ENCODE measurements at regions not wholly inside any gene's neighbourhood (a gene's known extent, or its start where the extent isn't known, plus 50 kb on each side); places are given as distances from the start of the nearest gene placed in this dataset.

DNA sequence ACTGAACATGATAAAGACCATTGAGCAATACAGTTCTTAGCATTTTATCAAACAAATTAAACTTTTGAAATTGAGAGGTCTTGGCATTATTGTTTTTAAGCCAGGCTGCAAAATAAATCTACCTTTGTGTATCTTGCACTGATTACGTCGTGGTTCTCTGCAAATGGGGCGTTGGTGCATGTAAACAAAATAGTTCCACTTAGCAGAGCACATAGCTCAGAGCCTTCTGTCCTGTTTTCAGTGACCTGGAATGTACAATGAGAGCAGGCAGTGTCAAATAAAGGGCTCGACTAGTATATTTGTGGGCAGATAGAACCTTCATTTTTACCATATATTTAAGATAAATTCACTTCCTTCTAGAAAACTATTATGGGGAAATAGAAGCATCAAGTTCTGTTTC lies 333.9 kb upstream of the SMIM30 start:
- no peak for DNase-seq

DNA sequence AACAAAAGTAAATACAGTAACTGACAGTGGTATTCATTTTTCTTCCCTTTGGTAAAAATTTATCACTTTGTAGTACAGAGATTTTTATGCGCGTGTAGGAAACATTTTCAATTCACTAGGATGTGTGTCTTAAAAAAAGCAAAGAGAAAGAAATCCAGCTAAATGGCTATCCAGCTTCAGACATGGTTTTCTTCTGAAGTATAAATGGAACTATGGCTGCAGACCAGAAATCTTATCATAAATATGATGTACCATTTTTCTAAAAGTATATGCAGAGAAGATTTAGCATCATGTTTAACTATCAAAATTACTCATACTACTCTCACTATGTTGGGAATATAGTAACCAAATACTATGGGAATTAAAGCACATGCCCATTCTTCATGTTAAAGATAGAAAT lies 328.4 kb upstream of the SMIM30 start:
- DNase-seq = no peak

DNA sequence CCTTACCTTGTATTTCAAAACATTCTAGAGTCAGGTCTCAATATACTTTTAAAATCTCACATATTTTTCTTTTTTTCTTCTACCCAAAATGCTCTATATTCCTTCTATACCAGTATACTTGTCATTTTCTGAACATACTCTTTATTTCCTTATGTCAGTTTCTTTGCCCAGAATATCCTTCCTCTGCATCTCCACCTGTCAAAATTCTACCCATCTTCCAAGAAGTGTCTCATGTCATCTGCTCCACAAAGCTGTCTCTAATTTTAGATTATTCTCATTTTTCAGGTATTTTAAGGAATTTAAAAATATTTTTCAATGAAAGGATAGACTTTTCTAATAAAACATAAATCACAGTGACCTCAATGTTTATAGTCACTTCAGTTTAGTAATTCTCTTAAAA lies 328.0 kb upstream of the SMIM30 start:
- DNase-seq = no peak

DNA sequence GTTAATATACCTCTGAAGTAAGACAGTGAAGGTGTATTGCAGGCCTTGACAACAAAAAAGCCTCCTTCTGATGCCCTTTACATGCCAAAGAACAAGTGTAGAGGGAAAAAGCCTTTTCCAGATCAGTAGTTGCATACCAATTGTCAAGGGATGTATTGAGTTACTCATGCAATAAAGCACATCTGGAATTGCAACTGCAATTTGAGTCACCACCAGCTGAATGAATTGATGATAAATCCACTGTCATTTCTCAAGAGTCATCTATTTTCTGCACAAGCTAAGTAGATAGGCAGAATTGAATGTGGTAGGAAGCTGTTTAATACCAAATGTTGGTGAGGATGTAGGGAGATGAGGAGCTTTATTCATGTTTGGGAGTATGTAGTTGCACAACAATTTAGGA lies 325.9 kb upstream of the SMIM30 start:
- DNase-seq = no peak

DNA sequence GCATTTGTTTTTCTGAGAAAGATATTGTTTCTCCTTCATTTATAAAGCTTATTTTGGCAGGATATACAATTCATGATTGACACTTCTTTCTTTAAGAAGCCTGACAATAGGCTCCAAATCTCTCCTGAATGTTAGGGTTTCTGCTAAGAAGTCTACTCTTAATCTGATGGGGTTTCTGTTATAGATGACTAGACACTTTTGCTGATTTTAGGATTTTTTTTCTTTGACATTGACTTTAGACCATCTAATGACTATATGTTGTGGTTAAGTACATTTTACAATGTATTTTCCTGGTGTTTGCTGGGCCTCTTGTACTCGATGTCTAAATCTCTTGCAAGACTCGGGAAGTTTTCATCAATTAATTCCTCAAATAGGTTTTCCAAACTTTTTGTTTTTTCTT lies 321.8 kb upstream of the SMIM30 start:
- DNase-seq = no peak

DNA sequence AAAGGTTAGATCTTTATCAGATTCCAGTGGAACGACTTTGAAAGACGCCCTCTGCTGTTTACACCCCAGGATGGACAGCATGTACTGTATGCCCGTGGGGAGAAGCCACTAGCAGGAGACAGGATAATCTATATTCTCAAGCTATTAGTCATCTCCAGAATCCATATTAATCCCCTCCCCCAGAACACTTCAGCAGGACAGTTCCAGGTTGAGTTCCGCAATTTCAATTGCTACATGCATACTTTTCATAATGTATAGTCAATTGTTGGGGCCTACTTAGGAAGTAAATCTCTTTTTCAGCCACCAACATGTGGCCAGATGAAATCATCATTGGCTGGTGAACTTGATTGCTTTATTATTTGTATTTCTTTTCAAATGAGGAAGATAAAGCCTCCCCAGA lies 313.1 kb upstream of the SMIM30 start:
- DNase-seq = no peak

DNA sequence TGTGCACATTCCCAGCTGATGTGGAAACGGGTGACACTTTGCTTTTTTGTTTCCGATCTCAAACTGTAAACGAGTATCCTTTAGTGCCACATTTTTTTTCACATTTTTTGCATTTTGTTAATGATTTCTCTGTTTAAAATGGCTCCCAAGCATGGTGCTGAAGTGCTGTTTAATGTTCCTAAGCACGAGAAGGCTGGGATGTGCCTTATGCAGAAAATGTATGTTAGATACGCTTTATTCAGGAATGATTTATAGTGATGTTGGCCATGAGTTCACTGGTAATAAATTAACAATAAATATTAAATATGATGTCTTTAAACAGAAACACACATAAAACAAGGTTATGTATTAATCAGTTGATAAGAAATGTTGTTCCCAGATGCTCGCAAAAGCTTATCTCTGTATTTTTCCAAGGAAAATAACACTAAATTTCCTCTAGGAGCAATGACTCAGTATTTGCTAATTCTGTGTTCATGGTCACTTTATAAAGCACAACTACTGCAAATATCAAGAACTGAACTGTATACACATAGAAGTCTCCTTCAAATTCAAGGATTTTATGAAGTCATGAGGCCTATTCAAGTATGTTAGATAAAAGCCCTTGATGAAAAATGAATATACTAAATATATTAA lies 305.9 kb upstream of the SMIM30 start:
- DNase-seq = no peak

DNA sequence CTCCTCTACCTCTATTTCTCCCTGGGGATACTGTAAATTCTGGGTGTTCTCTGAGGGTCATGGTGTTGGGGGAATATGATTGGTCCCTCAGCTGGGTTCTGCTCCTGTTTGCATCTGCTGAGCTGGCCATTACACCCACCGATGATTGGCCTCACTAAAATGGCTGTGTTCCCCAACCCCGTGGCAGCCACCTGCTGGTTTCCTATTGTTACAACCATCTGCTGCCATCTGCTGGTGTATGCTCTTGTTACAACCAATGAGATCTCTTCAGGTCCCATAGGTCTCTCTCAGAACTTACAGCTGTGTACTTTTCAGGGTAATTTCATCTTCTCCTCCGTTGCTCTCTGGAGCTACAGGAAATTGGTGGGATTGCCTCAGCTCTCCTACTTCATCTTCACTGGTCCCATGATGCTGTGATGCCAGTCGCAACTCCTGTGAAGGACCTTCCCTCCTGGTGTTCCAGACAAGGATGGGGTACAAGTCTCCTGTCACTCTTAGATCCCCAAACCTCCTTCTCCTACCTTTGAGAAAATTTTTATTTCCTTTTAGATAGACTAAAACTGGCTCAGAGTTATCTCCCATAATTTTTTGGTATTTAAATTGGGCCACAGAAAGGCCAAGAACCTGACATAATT lies 303.5 kb upstream of the SMIM30 start:
- DNase-seq = peak; percentile 64

DNA sequence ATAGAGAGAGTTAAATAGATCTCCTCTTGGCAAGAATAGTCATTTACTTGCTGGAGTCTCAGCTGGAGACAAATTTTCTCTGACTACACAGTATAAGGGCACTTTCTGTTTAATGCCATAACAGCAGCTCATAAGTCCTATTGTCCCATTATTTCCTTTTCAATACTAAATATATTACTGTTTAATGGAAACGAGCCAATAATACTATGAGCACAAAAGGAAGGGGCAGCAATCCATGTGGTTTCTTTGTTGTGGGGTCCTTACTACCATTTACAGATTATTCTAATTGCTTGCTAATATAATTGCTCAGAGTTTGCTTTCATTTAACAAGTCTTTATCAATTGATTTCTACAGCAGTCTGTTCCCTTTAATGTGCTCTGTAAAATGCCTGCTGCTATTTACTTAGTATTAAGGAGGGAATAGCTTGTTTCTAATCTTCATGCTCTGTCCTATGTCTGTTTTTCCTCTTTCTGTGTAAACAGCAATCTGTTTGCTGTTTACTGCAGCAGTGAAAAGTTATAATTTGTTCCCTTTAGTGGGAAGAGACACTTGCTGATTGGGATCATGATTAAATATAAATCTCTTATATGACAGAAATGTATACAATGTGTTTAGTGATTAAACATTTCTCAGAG lies 296.2 kb upstream of the SMIM30 start:
- DNase-seq = no peak

DNA sequence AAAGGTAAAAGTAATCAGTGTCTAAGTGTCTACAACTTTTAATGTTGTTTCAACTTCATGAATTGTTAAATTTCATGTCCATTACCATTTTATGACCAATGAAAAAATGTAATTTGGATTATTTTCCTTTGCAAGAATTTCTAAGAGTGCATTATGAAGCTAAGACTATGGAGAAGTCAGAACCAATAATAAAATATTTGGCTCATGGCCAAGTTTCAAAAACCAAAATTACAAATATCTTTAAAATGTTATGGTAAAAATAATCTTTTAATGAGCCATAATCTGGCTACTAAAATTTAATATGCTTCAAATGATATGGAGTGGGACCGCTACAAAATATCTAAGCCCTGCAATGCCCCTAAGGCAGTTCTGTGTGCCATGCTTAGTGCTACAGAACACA lies 294.1 kb upstream of the SMIM30 start:
- DNase-seq = no peak

DNA sequence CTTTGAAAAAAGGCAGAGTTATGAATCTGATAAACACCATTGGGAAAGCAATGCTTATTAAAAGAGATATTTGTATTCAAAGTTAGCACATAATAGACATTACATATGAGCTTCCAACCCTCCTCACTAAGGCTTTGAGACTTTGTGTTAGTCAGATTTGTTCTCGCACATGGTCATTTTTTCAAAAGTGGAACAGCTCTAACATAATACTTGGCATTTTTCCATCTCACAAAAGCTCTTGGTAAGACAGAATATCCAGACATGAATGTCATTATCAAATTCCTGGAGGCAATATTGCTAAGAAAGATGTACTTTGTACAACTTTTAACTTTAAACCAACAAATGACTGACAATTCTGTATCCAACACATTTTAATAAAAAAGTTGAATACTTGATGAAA lies 292.4 kb upstream of the SMIM30 start:
- DNase-seq = no peak

DNA sequence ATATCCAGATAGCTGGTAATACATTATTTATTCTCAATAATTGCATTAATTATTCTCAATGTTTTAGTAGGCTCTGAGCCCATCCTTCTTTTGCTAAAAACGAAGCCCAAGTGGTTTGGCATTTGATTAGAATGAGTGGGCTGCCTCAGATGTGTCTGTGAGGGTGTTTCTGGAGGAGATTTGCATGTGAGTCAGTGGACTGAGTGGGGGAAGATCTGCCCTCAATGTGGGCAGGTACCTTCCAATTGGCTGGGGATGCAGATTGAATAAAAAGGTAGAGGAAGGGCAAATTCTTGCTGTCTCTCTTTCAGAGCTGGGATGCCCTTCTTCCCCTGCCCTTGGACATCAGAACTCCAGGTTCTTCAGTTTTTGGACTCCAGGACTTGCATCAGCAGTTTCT lies 290.6 kb upstream of the SMIM30 start:
- no peak for DNase-seq

DNA sequence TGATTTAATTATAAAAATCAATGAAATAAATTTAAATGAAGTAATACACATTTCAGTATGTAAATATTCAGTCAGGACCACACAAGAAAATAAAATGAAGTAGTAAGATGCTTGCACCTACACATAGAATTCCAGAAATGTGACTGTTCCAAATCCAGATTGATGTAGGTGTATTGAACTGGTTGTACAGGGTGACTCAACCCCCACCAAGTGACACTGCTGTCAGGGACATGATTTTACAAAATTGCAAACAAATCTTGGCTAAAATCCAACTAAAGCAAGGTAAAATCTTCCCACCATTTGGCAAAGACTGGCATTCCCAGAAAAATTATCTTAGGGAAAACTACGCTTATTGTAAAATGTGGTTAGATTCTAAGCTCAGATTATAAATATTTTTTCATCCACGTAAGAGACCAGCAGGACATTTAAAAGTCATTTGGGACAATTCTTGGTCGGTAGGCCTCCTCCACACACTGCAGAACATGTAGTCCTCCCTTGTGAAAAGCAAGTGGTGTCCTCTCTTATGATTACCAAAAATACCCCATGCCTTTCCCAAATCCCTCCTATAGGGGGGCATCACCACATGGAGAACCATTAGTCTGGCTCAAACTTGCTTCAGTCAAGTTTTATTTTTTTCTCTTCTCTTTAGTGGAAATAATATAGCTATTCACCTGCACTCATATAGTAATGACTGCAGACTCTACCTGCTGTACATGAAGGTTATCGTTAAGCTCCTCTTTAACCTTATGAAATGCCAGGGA lies 287.1 kb upstream of the SMIM30 start:
- DNase-seq = no peak

DNA sequence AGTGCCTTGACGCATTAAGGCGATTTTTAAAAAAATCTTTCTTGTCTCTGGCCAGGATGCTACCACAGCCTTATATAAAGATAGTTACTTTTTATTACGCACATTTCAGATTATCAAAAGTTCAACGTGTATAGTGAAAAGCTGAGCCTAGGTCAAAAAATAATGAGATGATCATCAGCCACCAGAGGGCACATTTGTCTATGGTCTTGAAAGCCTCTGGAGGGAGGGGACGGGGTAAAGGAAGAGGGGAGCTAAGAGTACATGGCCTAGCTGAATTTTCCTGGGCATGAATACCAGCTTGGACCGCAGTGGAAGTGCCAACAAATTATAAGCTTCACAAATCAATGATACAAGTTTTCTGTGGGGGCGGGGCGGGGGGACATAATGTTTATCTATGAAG lies 285.9 kb upstream of the SMIM30 start:
- no peak for DNase-seq

DNA sequence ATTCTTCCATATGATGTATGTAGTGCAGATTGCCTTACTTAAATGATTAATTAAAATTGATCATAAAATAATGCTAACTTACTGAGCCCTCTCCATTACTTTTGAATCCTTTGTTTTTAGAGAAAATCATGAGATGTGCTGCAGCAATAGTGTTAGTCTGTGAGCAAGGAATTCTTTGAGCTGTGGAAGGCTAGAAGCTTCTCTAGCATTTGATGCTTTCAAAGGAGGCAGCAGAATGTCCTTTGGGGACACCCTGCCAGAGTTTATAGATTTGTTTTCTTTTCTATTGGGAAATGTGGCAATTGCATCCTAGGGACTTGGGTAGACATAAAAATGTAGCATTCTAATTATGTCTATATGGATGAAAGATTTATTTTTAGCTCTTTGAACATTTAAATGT lies 284.1 kb upstream of the SMIM30 start:
- DNase-seq = no peak

DNA sequence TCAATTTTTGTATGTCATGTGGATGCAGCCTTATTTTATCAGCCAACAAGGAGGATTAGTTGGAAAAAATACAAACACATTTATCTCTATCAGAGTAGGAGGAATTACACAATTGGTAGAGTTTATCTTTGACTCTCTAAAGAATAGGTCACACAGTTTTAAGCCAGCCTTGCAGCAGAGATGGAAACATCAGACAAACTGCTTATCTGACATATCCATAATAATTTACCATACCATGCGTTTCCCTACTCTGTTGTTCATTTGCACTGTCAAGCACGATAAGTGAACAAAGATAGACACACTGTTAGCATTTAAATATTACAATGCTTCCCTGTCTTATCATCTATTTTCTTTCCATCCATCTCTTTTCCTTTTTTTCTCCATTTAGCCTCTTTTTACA lies 283.7 kb upstream of the SMIM30 start:
- DNase-seq = no peak

DNA sequence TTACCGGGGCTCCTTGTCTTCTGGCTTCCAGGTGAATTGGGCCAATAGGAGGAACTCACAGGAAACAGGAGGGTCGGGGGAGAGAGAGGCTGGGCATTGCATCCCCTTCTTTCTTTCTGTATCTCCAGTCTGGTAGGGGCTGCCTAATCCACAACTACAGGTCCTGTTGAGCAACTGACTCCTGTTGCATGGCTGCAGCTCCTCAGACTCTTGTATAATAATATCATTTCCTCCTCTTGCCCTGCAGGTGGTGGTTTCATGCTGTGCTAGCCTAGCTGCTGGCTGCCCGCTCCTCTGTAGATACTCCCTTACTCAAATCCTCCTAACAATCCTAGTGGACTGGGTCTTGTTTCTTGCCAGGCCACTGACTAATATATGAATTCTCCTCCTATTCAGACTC lies 276.5 kb upstream of the SMIM30 start:
- no peak for DNase-seq

DNA sequence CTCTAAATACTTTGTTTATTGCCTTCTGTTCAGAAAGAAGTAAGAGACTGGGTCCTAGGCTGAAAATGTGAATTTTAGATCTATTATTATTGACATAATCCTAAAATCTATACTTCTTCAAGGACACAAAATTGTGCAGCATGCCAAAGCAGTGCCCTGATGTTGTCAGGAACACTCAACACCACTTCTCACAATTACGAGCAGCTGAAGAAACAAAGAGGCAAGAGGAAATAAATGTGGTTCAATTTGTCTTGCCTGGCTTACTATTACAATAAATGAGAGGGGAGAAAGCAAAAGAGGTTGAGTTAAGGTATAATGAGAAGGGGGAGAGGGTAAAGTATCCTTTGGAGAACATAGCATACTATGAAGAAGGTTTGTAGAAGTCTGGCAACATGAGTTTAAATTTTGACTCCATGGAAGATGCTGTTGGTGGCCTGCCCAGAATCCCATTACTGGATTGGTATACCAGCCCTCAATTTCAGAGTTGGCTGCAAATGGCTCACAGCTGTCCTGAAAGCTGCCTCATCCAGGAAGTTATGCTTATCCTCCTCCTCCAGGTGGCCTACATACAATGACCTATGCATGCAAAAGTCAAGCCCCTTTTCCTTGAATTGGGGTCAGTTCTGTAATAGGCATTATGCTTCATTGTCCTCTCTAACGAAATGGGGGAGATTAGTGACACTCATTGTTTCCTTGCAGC lies 274.6 kb upstream of the SMIM30 start:
- no peak for DNase-seq

DNA sequence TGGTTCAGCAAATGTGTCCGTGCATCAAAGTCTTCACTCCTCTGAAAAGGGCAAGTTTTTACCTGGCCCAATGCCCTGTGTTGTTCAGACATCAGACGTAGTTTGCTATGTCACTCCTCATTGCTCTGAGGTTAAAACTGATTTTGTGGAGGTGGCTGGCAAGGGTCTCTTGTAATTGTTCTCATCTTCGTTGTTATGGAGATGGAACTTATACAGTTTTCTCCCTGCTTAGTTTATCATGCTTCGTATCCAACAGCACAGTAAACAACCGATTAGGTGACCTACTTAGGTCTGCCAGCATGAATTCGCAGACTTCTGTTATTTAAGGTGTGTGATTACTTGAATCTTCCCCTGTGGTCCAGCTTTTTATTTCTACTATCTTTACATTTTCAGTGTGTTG lies 274.1 kb upstream of the SMIM30 start:
- DNase-seq = no peak

DNA sequence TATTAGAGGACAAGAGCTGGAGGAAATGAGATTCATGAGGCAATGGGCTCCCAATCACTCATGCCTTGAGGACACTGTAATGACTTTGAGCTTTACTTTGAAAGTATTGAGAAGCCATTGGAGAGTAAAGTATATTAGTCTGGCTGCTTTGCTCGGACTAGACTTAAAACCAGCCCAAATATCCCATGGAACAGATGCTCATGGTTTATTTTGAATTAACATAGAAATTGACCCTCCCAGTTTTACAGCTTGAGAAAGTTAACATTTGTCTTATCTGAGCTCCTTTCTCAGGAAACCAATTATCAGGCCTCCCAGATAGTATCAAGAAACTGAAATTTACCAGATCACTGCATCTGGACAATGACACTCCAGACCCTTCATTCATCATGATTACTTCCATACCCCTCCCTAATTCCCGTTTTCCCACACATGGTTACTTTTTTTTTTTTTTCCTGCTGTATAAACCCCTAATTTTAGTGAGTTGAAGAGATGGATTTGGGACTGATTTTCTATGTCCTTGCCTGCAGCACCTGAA lies 270.8 kb upstream of the SMIM30 start:
- no peak for DNase-seq

DNA sequence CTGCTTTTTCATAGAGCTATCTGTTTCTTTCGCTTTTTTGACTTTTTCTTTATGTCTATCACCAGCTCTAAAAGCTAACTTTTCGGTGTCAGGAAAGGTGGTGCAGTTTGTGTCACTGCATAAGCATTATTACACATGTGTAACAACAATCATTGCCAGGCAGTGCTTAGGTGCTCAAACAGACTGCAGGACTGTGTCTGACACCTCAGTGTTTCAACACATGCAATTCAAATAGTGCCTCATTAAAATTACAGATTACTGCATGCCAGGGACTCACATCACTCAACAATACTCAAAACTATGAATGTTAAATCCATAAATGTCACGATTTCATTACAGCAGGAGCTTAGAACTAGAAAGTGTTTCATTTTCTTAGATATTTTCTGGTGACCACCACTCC lies 265.3 kb upstream of the SMIM30 start:
- no peak for DNase-seq

DNA sequence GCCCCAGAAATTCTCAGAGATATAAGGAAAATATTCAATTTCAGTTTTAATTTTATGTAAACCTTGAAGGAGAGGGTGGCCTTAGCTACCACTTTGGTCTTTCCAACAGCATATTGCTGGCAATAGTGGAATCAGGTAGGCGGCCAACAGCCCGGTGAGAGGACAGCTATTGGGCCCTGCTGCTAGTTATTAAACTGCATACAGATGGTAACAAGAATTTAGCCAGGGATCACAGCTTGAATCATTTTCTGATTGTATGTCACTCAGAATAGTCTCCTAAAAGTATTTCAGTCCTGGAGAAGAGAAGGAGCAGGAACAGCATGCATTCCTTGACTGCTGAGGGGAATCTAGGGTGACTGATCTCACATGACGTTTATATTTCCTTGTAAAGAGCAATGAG lies 261.4 kb upstream of the SMIM30 start:
- DNase-seq = no peak

DNA sequence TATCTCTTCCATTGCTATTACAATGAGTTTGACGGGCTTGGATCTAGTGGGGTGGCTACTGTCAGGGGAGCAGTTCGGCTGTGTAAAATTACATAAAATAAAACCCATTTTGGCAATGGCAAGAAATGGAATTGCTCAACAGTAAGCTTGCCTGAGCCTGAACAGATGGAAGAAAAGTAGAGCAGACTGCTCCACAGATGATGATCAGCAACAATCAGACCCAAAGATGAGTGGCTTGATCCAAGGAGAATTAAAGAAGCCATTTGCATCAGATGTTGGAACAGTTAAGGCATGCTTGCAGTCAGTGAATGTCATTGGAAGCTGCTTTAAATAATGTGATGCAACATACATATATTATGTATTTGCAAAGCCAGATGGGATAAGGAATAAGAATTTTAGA lies 256.6 kb upstream of the SMIM30 start:
- no peak for DNase-seq
